ENCODE measurements at regions not wholly inside any gene's neighbourhood (a gene's known extent, or its start where the extent isn't known, plus 50 kb on each side); places are given as distances from the start of the nearest gene placed in this dataset.

- no peak overlapping the region for H3K4me3 ChIP-seq (replicated peaks in 1 of 2; ENCODE audit: low read depth in 1 of 2, low read length in 2 of 2)
- CTCF ChIA-PET, result no interaction called here
- H4K20me1 ChIP-seq (ENCODE audit: insufficient read depth), result no peaks in the 10 kb centered on the region
- intact Hi-C loops (cut with micrococcal nuclease), result no loop called here
- DNase-seq (ENCODE audit: low read depth, low spot score), result no peak
- RAD21 ChIA-PET (ENCODE audit: low non-redundant PET in 1 of 2, low total read pairs in 2 of 2, uncharacterized antibody in 2 of 2, unreplicated experiment in 2 of 2), result no interaction called here
- TF ChIP-seq JUND (IDR thresholded peaks at IDR 0.05) (no peak), TCF7L2 (IDR thresholded peaks at IDR 0.05; ENCODE audit: borderline replicate concordance, extremely low read depth, insufficient read depth, insufficient read length) (no peak), ELF1 (IDR thresholded peaks at IDR 0.05; ENCODE audit: borderline replicate concordance, low read depth) (no peak), EZH2phosphoT487 (IDR thresholded peaks at IDR 0.05; ENCODE audit: borderline replicate concordance) (no peak), CEBPB (IDR thresholded peaks at IDR 0.05; ENCODE audit: low read depth) (no peak), FOSL1 (IDR thresholded peaks at IDR 0.05; ENCODE audit: low read depth) (no peak), SRF (IDR thresholded peaks at IDR 0.05; ENCODE audit: low read depth) (no peak), EZH2 (IDR thresholded peaks at IDR 0.05) (no peak), SIN3A (IDR thresholded peaks at IDR 0.05; ENCODE audit: low read depth) (no peak), RAD21 (IDR thresholded peaks at IDR 0.05; ENCODE audit: low read depth) (no peak), CBX3 (IDR thresholded peaks at IDR 0.05; ENCODE audit: low read depth) (no peak), POLR2A (IDR thresholded peaks at IDR 0.05; ENCODE audit: borderline replicate concordance, extremely low read depth, insufficient read depth, insufficient read length) (no peak)
- TF ChIP-seq, protein P1, sequence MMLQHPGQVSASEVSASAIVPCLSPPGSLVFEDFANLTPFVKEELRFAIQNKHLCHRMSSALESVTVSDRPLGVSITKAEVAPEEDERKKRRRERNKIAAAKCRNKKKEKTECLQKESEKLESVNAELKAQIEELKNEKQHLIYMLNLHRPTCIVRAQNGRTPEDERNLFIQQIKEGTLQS (IDR thresholded peaks at IDR 0.05), result no peak
- no peaks in the 10 kb centered on the region for H3K9me2 ChIP-seq (ENCODE audit: insufficient read depth)
- no peak overlapping the region for H3K4me2 ChIP-seq (ENCODE audit: low read length)
- H3K4me1 ChIP-seq (ENCODE audit: control insufficient read depth in 1 of 2, insufficient read depth in 2 of 2, low read length in 2 of 2), result no peaks in the 10 kb centered on the region
- no peaks in the 10 kb centered on the region; the same call in 1 of the 2 replicates for H3K27me3 ChIP-seq (ENCODE audit: insufficient read depth, low read length)
- H3K9ac ChIP-seq (ENCODE audit: low read length), result no peak overlapping the region
- POLR2A ChIA-PET, result no interaction called here
- no peaks in the 10 kb centered on the region for H3K36me3 ChIP-seq (ENCODE audit: control insufficient read depth in 1 of 2, insufficient read depth in 2 of 2, low read length in 2 of 2)
- no peaks in the 10 kb centered on the region for H3K79me2 ChIP-seq (ENCODE audit: insufficient read depth, low read length)
- no peak overlapping the region for H2AFZ ChIP-seq (ENCODE audit: low read depth, low read length, poor library complexity, severe bottlenecking)
- BruUV-seq (replicated peaks), result no TSS peak
- ATAC-seq, result no peak
- H3K9me3 ChIP-seq (ENCODE audit: control insufficient read depth in 1 of 2, insufficient read depth in 1 of 2, low read depth in 1 of 2, low read length in 2 of 2), result no peaks in the 10 kb centered on the region
- no peak overlapping the region for H3K27ac ChIP-seq (ENCODE audit: low read depth, low read length)
Measured at GRCh38 chr20:11810311-11811083, 107.2 kb upstream of the BTBD3 start.
